ENCODE measurements at regions not wholly inside any gene's neighbourhood (a gene's known extent, or its start where the extent isn't known, plus 50 kb on each side); places are given as distances from the start of the nearest gene placed in this dataset.

DNA sequence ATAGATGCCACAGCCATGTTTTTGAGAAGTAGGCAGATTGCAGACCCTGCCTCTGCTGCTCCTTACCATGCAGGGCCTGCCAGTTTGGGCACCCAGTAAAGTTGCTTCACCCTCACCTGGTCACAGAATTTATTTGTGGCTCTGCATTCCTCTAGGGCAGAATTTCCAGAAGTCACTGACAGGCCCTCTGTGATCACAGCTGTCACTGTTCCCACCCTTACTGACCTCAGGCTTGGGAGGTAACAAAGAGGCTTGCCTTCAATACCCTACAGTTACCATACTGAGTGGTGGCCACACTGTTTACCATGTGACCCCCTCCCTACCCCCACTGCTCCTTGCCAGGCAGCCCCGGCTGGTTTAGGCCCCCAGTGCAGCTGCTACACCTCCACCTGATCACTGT is 375.1 kb downstream of the SH3BGRL start:
- TF ChIP-seq, protein P1, sequence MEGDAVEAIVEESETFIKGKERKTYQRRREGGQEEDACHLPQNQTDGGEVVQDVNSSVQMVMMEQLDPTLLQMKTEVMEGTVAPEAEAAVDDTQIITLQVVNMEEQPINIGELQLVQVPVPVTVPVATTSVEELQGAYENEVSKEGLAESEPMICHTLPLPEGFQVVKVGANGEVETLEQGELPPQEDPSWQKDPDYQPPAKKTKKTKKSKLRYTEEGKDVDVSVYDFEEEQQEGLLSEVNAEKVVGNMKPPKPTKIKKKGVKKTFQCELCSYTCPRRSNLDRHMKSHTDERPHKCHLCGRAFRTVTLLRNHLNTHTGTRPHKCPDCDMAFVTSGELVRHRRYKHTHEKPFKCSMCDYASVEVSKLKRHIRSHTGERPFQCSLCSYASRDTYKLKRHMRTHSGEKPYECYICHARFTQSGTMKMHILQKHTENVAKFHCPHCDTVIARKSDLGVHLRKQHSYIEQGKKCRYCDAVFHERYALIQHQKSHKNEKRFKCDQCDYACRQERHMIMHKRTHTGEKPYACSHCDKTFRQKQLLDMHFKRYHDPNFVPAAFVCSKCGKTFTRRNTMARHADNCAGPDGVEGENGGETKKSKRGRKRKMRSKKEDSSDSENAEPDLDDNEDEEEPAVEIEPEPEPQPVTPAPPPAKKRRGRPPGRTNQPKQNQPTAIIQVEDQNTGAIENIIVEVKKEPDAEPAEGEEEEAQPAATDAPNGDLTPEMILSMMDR (IDR thresholded peaks at IDR 0.05): no peak
- no peak for TF ChIP-seq POLR2A (IDR thresholded peaks at IDR 0.05)

All from adrenal gland (tissue), 5 donors.